ENCODE measurements at regions not wholly inside any gene's neighbourhood (a gene's known extent, or its start where the extent isn't known, plus 50 kb on each side); places are given as distances from the start of the nearest gene placed in this dataset.
"Not testable (repeated sequence)": the region's sequence is repeated elsewhere in the genome, so short reads cannot be mapped to it uniquely, and the experiment has no call there.

DNA sequence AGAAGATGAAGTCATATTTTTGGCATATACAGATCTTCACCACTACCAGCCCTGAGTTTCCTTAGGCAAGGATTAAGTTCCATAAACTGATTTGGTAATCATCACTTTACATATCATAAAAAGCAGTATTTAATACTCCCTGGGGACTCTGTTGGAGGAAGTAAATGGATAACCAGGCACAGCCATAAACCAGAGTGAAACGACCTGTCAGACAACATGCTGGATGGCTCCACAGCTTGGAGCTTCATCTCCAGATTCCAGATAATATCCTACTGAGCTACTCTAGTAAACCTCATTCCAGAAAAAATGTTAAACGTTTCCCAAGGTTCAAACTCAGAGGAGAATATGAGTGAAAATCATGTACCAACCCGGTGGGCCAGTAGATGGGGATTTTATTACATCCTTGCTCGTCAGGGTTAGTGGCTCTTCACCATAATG lies 109.2 kb downstream of the BASP1 start:
- DNase-seq (ENCODE audit: low read depth), result peak; percentile 91
- TF ChIP-seq, protein P1, sequence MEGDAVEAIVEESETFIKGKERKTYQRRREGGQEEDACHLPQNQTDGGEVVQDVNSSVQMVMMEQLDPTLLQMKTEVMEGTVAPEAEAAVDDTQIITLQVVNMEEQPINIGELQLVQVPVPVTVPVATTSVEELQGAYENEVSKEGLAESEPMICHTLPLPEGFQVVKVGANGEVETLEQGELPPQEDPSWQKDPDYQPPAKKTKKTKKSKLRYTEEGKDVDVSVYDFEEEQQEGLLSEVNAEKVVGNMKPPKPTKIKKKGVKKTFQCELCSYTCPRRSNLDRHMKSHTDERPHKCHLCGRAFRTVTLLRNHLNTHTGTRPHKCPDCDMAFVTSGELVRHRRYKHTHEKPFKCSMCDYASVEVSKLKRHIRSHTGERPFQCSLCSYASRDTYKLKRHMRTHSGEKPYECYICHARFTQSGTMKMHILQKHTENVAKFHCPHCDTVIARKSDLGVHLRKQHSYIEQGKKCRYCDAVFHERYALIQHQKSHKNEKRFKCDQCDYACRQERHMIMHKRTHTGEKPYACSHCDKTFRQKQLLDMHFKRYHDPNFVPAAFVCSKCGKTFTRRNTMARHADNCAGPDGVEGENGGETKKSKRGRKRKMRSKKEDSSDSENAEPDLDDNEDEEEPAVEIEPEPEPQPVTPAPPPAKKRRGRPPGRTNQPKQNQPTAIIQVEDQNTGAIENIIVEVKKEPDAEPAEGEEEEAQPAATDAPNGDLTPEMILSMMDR (IDR thresholded peaks at IDR 0.05; ENCODE audit: insufficient read depth, low read depth, low read length), result peak; percentile 4
- H3K4me3 ChIP-seq (ENCODE audit: low read depth, low read length), result no peak overlapping the region

DNA sequence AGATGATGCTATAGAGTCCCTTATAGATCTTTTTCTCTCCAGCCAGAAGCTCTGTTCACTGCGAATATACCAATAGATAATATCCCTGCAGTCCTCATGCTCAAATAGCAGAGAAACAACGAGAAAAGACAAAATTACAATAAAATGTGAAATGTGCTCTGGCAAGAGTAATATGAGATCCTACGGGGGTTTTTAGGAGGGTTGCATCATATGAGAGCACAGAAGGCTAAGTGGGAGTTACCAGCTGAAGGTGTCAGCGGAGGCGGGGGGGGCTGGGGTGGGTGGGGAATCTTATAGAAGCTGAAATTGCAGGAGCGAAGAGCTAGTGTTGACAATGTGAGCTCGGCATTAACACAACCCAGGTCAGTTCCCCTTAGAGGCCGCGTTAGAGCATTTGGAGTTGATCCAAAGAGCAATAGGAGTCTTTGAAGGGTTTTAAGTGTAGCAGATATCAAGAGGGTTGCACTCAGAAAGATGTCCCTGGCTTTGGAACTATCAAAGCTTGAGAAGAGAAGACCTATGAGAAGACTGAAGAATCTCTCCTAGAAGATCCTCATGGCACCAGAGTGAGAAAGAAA lies 109.7 kb downstream of the BASP1 start:
- TF ChIP-seq, protein P1 (IDR thresholded peaks at IDR 0.05; ENCODE audit: insufficient read depth, low read depth, low read length), result no peak
- peak; percentile 73 for DNase-seq (ENCODE audit: low read depth)

DNA sequence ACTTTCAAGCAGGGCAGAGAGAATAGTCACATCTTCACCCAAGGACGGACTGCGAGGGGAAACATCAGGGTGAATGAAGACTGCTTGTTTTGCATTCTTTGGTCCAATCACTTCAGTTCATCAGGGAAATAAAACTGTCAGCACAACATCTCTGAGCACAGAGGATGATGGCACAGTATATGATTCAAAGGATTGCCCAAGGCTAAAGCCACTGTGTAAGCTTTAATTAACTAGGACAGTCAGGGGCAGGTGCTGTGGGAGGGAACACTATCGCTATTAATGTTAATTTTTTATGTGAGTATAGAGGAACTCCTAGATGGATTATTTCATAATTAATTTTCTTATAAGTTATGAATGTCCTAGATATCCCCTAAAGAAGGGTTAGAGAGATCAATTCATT lies 112.1 kb downstream of the BASP1 start:
- H3K4me3 ChIP-seq (ENCODE audit: low read depth, low read length), result no peak overlapping the region
- DNase-seq (ENCODE audit: low read depth), result peak; percentile 12
- TF ChIP-seq, protein P1 (IDR thresholded peaks at IDR 0.05; ENCODE audit: insufficient read depth, low read depth, low read length), result no peak

More for the DNA sequence above, 109.7 kb downstream of the BASP1 start:
- H3K4me3 ChIP-seq (ENCODE audit: low read depth, low read length), result no peak overlapping the region

DNA sequence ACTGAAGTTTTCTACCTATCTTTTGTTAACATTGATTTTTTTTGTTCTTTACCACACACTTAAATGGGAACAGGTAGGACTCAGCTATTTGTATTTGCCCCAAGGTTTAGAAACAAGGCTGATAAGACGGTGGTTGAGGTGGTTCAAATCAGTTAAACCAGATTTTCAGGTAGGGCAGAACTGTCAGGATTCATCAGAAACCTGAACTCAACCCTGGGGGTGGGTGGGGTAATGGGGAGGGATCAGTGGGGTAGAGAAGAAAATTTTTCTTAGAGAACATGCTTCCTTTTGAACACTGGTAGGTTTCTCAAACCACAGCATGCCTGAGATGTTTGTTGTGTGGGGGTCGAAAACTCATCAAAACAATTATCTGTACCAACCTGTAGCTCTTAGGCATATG lies 113.0 kb downstream of the BASP1 start:
- TF ChIP-seq, protein P1 (IDR thresholded peaks at IDR 0.05; ENCODE audit: insufficient read depth, low read depth, low read length), result no peak
- no peak for DNase-seq (ENCODE audit: low read depth)
- no peak overlapping the region for H3K4me3 ChIP-seq (ENCODE audit: low read depth, low read length)

DNA sequence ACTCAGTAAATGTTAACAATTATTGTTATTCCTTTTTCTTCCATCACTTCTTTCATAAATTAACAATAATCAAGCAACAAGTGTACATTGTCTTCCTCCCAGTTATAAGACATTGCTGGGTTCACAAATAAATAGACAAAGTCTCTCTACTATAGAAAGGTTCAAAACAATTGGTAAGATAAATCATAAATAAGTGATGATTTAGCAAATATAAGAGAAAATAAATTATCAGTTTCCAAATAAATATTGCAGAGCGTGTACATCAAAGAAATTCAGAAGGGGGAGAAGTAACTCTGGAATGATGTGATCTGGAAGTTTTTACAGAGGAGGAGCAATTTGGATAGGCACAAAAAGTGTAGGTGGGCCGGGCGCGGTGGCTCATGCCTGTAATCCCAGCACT lies 114.2 kb downstream of the BASP1 start:
- DNase-seq (ENCODE audit: low read depth), result no peak
- TF ChIP-seq, protein P1 (IDR thresholded peaks at IDR 0.05; ENCODE audit: insufficient read depth, low read depth, low read length), result no peak
- H3K4me3 ChIP-seq (ENCODE audit: low read depth, low read length), result no peak overlapping the region

DNA sequence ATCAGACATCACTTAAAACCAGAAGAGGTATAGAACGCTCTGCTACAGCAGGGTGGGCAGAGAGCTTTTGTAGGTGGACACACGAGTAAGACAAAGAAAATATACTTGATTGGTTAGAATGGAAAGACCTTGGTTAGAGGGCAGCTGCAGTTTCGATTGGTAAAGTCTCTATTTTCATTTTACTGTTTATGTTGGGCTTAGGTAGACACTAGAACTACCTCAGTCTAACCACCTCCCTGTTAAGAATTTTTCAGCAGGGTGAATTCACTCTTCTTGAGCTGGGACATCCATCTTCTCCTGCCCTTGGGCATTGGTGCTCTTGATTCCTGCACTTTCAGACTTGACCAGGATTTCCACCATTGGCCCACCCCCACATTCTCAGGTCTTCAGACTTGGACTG lies 116.3 kb downstream of the BASP1 start:
- TF ChIP-seq, protein P1 (IDR thresholded peaks at IDR 0.05; ENCODE audit: insufficient read depth, low read depth, low read length), result no peak
- no peak overlapping the region for H3K4me3 ChIP-seq (ENCODE audit: low read depth, low read length)
- no peak for DNase-seq (ENCODE audit: low read depth)

DNA sequence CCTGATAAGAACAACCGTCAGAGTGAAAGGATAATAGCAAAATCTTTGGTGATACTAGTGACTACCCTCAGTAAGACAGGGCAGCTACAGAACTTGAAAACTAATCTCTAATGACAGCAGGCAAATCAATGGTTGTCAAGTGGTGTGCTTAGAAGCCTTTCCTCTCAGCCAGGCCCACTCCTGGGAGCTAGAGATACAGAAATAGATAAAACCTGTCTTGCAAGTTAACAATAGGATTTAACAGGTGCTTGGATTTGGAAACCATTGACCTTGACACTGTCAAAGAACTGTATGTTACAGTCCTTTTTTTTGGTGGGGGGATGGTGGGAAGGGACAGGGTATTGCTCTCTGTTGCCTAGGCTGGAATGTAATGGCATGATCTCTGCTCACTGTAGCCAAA lies 118.6 kb downstream of the BASP1 start:
- TF ChIP-seq, protein P1 (IDR thresholded peaks at IDR 0.05; ENCODE audit: insufficient read depth, low read depth, low read length), result no peak
- H3K4me3 ChIP-seq (ENCODE audit: low read depth, low read length), result no peak overlapping the region
- no peak for DNase-seq (ENCODE audit: low read depth)

DNA sequence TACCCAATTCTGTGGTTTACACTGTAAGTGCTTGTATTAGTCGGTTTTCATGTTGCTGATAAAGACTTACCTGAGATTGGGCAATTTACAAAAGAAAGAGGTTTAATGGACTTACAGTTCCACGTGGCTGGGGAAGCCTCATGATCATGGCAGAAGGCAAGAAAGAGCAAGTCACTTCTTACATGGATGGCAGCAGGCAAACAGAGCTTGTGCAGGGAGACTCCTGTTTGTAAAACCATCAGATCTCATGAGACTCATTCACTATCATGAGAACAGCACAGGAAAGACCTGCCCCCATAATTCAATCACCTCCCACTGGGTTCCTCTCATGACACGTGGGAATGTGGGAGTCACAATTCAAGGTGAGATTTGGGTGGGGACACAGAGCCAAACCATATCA lies 119.3 kb downstream of the BASP1 start:
- DNase-seq (ENCODE audit: low read depth); H3K4me3 ChIP-seq (ENCODE audit: low read depth, low read length): not testable (repeated sequence)

Data from fibroblast of villous mesenchyme (primary cell).